HG03342 (cell line): ENCODE measurements at regions not wholly inside any gene's neighbourhood (a gene's known extent, or its start where the extent isn't known, plus 50 kb on each side); places are given as distances from the start of the nearest gene placed in this dataset.

Experiments
- ATAC-seq: cut with Tn5 transposase; IDR thresholded peaks from one replicate; pipeline ENCODE4 v1.9.1; 2021; ENCODE audit warnings: mild to moderate bottlenecking, moderate library complexity; ENCODE audit not compliant: unreplicated experiment

DNA sequence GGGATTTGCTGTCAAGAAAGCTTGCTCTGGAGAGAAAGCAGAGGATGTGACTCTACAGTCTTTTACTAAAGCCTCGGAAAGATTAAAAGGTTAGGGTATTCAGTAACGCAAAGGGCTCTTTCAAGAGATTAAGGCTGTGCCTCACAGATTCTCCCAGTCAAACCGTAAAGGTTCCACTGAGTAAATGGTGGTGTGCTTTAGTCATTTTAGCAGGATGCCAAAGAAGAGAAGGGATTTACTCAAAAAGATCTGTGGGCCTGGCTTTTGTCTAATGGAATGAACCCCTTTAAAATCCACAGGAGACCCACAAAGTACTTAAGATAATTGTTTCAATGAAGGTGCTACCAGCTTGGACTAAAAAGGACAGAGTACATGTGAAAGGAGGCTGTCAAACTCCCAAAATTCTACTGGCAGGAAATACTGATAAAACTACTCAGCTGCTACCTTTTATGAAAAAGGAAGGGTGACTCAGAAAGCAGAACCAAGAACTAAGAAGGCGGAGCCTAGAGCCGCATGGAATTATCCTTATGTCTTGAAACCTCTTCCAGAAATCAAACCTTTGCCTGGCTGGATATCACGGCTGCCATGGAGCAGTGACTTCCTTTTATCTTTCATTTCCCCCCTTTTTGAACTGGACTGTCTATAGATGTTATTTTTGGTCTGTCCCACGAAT, 670.2 kb upstream of the ZEB2 start:
- ATAC-seq, result no peak

DNA sequence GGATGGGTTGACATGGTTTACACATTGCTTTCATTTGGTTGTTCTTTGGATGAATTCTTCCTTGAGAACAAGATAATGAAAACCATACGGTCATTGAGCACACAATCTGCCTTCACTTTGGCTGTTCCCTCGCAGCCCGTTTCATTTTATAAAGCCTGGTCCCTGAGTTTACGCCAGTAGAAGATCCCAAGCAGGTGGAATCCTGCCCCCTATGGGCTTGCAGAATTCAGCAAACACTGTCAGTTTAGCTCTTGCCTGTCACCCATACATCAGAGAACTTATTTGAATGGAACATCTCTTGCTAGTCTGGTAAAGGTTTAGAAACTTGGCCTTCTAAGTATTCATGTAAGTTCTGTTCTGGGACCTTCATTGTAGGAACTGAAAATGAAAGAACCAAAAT, 666.4 kb upstream of the ZEB2 start:
- ATAC-seq, result no peak

DNA sequence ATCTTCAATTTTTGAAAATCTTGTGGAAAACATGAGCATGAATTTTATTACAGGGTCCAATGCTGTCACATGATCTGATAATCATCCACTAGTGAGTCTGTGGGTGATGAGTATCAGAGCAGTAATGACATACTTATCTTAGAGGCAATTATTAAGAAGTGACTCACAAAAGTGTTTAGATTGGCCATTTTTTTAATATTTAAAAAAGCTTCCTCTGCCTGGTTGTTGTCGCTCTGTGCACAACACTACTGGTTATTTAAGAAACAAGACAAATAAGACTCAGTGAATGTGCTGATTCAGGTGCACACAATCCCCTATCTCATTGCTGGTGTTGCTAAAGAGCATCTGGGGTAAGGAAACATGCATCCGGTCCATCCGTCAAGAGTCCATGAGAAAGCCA, 665.8 kb upstream of the ZEB2 start:
- no peak for ATAC-seq

DNA sequence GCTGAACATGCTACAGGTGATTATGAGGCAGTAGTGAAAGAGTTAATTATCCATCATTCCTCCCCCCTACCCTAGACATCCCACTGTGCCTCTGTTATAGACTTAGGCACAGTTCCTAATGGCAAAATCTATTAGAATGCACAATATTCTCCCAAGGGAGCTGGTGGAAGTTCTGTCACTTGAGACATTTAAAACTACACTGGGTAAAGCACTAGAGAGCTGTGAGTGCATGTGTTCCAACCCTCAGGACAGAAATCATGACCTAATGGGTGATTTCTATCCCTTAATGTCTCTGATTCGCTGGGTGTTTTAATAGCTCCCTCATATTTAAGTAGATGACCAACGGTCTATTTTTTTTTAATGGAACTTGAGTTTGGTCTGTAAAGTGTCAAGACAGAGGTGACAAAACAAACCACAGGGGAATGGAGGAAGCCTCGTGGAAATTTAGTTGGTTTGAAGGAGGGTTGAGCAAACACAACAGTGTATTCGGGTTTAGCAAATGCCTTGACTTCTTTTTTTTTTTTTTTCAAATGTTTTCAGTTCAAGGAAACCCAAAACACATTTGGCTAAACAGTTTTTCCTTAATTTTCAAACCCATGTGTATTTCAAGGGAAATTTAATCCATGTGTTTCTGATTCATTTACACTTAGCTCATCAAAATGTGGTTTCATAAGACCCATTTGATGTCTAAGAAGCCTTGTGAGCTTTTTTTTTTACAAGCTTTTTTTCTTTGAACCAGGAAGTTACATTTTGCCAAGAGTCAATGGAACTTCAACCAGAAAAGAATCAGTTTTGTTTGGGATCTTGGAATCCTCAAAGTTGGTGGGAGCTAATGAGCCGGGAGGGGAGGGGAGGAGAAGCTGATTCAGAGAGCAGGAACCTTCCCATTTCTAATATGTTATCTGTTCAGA, 665.1 kb upstream of the ZEB2 start:
- ATAC-seq, result no peak

DNA sequence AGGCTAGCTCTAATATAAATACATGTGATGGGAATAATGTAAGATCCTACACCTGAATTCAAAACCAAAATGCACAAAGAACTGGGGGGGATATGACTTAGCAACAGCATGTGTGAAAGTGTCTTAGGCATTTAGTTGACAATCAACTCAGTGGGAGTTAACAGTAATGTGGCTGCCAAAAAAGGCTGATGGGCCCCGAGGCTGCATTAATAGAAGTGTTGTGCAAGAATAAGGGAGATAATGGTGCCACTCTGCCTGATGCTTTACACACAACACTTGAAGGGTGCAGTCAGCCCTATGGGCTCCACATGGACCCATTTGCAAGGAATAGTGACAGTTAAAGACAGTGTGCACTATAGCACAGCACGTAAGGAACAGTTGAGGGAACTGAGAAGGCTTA, 649.4 kb upstream of the ZEB2 start:
- no peak for ATAC-seq

DNA sequence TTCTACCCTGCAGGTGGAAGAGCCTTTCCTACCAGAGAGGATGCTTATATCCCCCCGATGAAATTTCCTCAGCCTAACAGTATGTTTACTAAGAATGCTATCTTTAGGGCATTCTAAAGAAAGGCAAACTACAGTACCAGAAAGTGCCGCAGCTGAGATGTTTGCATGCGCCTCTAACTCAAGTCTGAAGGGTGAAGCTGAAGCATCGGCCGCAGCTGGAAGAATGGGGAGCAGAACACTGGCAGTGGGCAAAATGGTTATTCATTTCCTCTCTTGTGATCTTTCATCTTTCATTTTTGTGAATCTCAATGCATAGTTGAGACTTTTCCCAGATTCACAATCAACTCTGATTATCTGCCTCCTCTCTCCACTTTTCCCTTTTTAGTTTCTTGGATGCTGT, 648.2 kb upstream of the ZEB2 start:
- no peak for ATAC-seq

DNA sequence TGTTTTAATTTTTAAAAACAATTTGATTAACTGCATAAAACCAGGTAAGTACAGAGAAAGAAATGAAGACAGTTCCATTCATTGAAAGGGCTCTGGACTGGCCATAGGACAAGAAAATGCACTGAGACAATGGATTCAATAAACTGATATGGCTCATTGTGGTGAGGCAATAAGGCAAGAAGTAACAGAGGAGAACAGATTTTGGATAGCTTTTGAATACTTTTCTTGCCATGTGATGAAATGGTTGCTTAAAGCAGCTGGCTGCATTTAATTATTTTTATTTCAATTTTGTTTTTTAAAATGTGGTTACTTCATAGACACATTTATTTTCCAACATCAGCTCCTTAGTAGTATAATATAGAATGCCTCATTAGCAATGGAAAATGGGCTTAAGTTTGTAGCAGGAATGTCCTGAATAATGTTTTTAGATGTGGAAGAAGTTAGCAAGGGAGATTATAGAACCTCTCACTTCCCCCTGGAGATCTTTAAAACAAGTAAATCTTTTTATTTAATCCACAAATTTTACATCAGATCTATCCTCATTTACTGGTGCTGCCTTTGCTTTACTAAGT, 646.9 kb upstream of the ZEB2 start:
- ATAC-seq, result no peak

DNA sequence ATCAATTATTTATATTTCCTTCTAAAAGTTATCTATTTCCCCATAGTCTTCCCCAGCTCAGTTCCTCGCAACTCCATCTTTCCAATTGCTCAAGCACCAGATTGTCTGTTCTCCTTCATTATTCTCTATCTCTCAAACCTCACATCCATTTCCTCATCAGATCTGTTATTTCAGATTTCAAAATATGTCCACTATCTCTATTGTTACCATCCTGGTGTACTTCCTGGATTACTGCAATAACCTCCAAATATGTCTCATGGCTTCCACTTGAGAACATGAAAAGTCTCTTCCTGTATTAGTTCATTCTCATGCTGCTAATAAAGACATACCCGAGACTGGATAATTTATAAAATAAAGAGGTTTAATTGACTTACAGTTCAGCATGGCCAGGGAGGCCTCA, 641.7 kb upstream of the ZEB2 start:
- no peak for ATAC-seq

DNA sequence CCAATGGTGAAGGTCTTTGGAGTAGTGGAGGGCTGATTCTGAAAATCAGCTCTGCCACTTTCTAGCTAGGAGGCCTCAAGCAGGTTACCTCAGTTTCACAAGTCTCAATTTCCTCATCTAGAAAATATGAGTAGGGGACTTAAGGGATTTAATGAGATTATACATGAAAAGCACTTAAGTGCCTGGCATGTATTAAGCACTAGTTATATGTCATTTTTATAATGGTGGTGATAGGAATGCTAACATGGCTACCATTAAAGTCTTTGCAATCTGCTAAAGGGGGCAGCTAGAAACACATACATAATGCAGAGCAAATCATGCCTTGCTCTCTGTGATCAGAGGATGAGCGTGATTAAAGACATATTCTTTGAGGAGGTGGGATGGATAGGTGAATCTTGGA, 640.9 kb upstream of the ZEB2 start:
- no peak for ATAC-seq

DNA sequence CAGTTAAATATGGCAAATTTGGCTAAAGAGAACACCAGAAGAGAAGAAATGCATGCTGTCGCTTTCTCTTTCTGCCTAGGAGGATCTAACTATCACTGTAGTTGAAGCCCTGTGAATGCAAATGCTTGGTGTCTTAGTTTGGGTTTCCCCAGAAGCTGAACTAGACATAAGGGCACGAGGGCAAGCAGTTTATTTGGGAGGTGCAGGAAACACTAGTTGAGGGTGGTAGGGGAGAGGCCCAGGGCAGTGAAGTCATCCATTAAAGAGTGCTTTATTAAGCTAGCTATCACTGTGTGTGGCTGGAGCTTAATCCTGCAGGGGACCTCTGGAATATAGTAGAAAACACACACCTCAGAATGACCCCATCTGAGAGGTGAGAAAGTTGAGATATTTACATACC, 639.8 kb upstream of the ZEB2 start:
- no peak for ATAC-seq

DNA sequence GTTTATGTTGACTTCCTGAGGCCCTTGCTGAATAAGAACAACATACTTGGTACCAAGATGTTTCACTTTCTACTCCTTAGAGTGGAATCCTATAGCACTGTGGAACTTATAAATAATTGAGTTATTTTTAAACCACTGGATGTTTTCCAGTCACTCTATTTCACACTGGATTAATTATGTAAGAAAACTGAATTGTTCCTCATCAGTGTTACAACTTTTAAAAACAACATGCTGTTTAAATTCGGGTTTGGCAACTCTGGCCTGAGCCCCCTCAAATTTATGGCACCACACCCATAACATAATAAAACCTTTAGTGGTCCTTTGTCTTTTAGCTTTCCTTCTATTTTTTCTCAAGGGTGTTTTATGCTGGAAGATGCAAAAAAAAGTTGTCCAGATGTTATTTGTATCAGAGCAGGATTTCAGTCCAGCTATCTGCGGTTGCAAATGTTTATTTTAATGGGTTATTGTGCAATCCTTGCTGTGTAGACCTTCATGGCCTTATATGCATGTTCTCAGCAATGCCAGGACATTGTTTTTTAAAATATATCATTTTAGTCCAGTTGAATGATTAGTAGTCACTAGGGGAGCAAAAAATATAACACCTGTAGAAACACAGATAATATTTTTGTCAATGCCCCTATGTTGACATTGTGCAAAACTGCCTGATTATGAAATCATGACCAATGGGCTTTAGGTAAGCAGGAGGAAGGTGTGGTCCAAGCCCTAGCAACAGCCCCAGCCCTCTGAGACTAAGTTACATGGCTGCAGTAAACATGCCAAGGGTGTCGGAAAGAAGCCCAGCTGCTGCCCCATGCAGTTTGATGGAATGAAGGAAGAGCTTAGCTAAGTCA, 638.0 kb upstream of the ZEB2 start:
- ATAC-seq, result no peak

DNA sequence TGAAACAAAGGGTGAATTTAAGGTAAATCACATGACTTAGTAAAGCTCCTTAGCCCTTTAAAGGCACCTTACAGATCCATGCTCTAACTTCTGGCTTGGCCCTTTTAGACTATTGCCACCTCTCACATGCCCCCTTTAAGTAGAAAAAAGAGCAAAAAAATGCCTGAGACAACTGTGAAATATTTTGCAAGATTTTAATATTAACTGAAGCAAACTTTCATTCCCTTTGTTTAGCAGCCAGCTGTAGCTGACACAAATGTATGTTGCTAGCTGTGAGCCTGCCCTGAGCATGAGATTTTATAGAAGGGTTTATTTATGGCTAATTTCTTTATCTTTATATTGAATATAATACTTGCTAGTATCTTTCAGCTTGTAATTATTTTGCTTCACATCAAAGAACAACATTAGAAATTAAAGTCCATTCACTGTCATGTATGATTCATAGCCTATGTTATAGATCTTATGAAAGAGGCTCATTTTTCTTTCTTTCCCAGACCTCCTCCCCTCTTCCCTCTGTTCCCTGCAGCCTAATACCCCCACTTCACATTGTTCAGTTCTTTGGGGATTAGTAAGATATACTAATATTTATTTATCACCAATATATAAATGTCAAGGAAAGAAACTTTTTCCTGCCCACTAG, 637.2 kb upstream of the ZEB2 start:
- no peak for ATAC-seq

DNA sequence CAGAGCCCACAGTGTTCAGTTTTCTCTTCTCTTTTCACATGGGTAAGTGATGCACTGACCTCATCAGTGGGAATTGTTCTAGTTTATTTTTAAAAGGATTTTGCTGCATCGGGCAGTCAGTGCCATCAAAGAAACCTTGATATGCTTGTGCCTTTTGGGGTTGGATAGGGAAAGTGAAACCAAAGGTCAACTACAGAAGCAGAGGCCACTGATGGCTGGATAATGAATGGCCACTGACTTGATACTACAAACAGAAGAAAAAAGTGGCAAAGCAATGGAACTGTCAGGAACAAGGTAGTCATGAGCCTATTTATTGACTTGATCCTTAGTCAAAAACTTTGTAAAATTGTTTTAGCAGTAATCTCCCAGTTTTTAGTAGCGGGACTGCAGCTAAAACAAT, 636.3 kb upstream of the ZEB2 start:
- ATAC-seq, result no peak

DNA sequence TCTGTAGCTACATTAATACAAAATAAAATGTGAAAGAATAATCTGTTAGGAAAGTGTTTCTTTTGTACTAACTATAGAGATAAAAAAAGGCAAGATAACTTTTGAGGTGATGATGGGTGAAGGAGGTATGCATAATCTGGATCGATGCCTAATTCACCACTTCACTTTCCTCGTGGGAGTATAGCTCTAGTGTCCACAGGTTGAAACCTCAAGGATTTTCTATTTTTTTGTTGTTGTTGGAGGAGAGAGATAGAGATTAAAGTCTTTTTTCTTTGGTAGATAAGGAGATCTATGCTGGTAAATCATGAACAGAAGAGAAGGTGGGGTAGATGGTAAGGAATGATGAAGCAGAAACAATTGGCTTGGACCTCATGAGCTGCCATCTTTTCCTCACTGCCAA, 635.3 kb upstream of the ZEB2 start:
- no peak for ATAC-seq

DNA sequence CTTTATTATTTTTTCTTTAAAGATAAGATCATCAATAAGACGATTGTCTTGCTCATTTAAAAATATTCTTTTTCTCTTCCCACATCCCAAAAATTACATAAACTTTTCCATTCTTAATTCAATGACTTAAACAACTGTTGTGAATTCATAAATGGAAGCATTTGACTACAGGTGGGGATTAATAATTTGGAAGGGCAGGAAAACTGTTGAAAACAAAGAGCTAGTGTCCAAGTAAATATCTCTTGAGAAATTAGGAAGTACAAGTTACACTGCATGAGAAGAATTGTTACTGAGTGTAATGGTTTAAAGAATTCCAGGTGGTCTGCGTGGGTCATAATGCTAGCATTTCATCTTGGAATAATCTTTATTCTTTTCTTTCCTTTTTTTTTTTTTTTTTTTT, 634.8 kb upstream of the ZEB2 start:
- ATAC-seq, result no peak

DNA sequence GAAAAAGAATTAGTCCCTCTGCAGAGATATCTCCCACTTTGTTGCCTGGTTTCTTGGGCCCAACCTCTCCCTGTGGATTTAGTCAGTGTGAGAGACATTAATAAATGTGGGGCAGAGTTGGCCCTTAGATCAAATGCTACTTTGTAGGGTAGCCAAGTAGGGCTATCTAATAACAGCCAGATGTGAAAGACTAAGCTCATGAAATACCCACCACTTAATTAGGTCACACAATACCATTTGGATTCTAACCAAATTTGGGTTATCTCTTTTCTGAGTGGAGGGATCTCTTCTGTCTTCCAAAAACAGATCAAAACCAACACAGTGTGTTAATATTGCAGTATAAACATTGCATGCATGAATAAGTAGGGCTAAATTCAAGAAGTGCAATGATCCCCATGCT, 626.8 kb upstream of the ZEB2 start:
- no peak for ATAC-seq

DNA sequence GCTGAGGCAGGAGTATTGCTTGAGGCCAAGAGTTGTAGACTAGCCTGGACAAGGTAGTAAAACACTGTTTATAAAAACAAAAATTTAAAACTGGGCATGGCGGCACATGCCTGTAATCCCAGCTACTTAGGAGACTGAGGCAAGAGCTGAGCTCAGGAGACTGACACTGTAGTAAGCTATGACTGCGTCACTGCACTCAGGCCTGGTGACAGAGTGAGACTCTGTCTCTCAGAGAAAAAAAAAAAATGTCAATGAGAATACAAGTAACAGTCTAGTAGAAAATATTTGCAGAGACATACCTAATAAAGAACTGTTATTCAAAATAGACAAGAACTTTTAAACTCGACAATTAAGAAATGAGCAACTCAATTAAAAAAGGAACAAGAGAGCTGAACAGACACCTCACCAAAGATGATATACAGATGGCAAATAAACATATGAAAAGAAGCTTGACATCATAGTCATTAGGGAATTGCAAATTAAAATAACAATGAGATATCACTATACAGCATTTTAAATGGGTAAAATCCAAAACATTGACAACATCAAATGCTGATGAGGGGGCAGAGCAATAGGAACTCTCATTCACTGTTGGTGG, 624.3 kb upstream of the ZEB2 start:
- no peak for ATAC-seq

DNA sequence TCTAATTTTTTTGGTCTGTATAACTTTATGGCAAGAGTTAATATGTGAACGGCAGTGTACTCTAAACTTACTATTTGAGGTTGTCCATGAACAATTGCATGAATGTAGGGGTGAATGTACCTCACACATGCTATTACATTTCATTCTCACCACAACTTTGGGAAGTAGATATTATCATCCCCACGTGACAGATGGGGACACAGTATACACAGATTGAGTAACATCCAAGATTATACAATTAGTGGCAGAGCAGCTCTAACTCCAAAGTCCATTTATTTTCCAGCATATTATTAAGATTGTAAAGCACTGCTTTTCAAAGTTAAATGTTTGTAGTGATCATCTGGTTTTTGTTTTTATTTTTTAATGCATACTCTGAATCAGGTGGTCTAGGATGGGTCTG, 622.1 kb upstream of the ZEB2 start:
- ATAC-seq, result no peak

DNA sequence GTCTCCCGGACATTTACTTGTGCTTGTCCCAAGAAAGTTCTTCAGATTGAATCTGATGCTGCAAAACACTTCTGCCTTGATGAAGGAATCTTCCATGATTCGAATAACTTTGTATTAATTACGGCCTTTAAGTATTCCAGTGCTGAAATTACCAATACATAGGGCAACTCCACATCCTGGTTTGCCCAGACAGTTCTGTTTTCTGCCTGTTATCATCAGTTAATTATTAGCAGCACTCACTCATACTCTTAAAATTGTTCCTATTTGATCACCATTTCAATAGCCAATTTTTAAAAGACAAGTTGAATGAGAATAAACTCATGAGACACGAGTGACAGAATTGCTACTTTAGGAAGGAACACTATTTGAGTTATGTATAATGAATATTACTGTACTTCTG, 620.7 kb upstream of the ZEB2 start:
- no peak for ATAC-seq

DNA sequence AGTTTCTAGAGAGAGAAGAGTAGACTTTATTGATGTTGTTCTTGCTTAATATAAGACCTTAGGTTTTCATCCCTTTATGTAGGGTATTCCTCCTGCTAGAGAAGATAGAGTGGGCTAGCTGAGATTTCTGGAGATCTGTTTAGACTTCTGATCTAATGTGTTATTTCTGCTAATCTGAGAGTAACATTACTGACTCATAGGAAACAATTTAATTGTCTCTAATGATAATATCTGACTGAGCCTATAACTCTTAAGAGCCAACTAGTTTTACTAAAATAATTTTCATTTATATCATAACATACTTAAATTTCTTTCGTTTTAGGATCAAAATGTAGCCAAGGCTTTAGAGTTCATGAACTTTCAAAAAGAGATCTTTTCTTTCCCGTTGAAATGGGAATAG, 618.7 kb upstream of the ZEB2 start:
- no peak for ATAC-seq
